ES-I3 (cell line): ENCODE measurements at regions not wholly inside any gene's neighbourhood (a gene's known extent, or its start where the extent isn't known, plus 50 kb on each side); places are given as distances from the start of the nearest gene placed in this dataset.
"Not testable (repeated sequence)": the region's sequence is repeated elsewhere in the genome, so short reads cannot be mapped to it uniquely, and the experiment has no call there.

Experiments
- H3K36me3 ChIP-seq: 2 replicates; pipeline ENCODE4 v1.6.1; 2013; ENCODE audit warnings: mild to moderate bottlenecking, low read length, control low read depth, moderate library complexity; ENCODE audit not compliant: insufficient read depth
- H3K4me1 ChIP-seq: 2 replicates; pipeline ENCODE4 v1.6.1; 2013; ENCODE audit warnings: mild to moderate bottlenecking, control low read depth, low read length; ENCODE audit not compliant: insufficient read depth
- H3K9ac ChIP-seq: 2 replicates; pipeline ENCODE4 v1.6.1; 2013; ENCODE audit warnings: low read depth, mild to moderate bottlenecking, low read length, moderate library complexity
- H3K9me3 ChIP-seq: 2 replicates; pipeline ENCODE4 v1.6.1; 2013; ENCODE audit warnings: mild to moderate bottlenecking, low read length, moderate library complexity; ENCODE audit not compliant: control insufficient read depth, insufficient read depth

DNA sequence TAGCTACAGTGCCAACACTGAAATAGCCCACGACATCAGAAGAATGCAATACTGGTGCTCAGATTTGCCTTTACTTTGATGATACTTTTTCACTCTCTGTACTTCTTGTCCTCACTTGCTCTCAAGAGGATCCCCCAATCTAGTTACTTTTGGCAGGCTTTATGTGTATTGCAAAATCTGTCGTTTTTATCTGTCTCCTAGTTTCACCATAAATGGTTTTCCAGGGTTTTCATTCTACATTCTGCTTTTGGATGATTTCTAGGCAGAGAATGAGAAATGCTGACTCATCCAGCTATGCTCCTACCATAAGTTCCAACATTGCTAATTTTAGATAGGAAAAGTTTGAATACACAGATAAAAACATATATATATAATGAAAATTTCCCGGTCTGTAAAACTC is 659.5 kb upstream of the NRG3 start:
- no peaks in the 10 kb centered on the region for H3K9me3 ChIP-seq
- no peak overlapping the region for H3K9ac ChIP-seq
- H3K36me3 ChIP-seq: no peaks in the 10 kb centered on the region
- no peaks in the 10 kb centered on the region for H3K4me1 ChIP-seq

DNA sequence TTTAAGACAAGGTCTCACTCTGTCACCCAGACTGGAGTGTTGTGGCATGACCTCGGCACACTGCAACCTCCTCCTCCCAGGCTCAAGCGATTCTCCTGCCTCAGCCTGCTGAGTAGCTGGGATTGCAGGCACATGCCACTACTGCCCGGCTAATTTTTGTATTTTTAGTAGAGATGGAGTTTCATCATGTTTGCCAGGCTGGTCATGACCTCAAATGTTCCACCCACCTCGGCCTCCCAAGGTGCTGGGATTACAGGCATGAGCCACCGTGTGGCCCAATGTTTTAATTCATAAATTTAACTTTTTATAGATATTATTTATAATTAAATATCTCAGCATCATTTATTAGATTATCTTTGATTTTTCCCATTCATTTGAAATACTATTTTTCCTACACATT is 658.0 kb upstream of the NRG3 start:
- Histone ChIP-seq H3K4me1 (no peaks in the 10 kb centered on the region), H3K9me3 (no peaks in the 10 kb centered on the region), H3K9ac (no peak overlapping the region), H3K36me3 (no peaks in the 10 kb centered on the region)

DNA sequence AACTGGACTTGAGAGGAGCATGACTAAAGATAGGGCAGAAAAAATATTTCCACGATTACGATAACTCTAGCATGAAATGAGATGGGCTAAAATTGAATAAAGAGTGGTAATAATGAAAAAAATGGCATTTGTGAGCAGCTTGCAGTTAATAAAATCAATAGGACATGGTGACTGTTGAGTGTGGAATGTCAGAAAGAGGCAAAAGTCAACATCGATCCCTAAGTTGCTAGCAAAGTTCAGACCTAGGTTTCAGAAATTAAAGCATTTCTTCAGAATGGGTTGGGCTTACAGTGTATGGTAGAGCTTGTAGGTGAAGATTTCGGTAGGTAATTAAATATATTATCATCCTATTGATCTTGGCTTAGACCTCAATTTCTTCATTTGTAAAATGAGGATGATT is 656.7 kb upstream of the NRG3 start:
- H3K9me3 ChIP-seq: no peaks in the 10 kb centered on the region
- no peaks in the 10 kb centered on the region for H3K36me3 ChIP-seq
- H3K9ac ChIP-seq: no peak overlapping the region
- H3K4me1 ChIP-seq: no peaks in the 10 kb centered on the region

DNA sequence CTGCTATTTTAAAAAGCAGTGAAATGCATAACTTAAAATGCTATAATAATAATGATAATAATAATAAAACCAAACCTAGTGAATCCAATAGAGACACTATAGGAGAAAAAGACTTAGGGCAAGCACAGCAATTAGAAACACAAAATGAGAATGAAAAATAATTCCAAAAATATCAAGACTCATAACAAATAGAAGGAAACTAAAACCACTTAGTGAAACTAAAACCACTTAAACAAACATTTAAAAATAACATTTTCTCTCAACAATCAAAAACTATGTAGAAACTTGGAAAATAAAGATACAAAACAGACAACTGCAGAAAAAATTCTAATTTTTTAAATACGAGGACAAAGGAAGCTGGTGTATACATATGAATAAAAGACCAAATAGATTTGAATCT is 655.2 kb upstream of the NRG3 start:
- Histone ChIP-seq H3K9me3 (no peaks in the 10 kb centered on the region), H3K9ac (no peak overlapping the region), H3K4me1 (no peaks in the 10 kb centered on the region), H3K36me3 (no peaks in the 10 kb centered on the region)

DNA sequence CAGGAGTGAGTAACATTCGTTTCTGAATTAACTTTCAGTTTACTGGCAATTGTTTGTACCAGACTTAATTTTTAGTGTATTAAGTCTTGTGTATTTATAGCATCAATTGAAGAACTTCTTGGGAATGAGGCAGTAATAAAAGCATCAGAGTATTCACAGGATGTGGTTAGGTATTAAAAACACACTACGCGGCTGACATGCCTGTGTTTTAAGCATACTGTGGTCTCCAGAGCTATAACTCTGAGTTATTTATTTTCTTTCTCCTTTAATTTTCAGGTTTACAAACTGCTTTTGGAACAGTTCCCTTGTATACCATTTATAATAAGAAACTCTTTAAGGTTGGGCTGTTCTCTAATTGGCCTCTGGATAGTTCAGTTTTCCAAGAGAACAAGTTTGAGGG is 626.1 kb upstream of the NRG3 start:
- H3K9me3 ChIP-seq: no peaks in the 10 kb centered on the region
- no peaks in the 10 kb centered on the region for H3K36me3 ChIP-seq
- H3K4me1 ChIP-seq: peaks cover 14% of the 10 kb centered on the region; the same call in 1 of the 2 replicates
- no peak overlapping the region for H3K9ac ChIP-seq

DNA sequence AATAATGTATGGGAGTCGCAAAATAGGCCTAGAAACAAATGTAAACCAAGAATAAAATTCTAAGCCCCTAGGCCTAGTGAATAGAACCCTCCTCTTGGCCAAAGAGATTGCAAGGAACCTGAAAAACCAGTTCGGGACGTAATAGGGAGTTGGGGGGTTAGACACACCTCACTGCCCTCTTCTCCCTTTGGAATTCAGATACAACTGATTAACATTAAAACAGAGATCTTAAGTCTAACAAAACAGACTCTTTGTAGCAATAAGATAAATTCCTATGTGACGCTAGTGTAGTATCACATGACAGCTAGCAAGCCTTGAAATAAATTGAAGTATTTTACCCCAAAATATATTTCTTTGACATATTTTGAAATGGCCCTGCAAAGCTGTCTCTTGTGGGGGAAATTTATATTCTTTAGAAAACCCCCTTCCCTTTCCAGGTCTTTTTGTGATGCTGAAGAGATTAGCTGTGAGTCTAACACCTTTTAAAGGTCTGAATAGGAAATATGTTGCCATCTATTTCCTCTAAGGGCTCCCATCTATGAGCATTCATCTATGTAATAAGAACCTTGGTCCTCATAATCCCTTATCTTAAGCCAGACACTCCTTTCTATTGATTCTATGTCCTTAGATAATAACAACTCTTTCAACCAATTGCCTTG is 623.4 kb upstream of the NRG3 start:
- no peaks in the 10 kb centered on the region for H3K9me3 ChIP-seq
- no peak overlapping the region for H3K9ac ChIP-seq
- no peaks in the 10 kb centered on the region for H3K36me3 ChIP-seq
- peaks cover 14% of the 10 kb centered on the region; the same call in 1 of the 2 replicates for H3K4me1 ChIP-seq

DNA sequence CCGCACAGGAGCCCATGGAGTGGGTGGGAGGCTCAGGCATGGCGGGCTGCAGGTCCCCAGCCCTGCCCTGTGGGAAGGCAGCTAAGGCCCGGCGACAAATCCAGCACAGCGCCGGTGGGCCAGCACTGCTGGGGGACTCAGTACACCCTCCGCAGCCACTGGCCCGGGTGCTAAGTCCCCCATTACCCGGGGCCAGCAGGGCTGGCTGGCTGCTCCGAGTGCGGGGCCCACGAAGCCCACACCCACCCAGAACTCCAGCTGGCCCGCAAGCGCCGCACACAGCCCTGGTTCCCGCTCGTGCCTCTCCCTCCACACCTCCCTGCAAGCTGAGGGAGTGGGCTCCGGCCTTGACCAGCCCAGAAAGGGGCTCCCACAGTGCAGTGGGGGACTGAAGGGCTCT is 610.0 kb upstream of the NRG3 start:
- not testable (repeated sequence) for H3K36me3 ChIP-seq, H3K4me1 ChIP-seq, H3K9ac ChIP-seq, H3K9me3 ChIP-seq

DNA sequence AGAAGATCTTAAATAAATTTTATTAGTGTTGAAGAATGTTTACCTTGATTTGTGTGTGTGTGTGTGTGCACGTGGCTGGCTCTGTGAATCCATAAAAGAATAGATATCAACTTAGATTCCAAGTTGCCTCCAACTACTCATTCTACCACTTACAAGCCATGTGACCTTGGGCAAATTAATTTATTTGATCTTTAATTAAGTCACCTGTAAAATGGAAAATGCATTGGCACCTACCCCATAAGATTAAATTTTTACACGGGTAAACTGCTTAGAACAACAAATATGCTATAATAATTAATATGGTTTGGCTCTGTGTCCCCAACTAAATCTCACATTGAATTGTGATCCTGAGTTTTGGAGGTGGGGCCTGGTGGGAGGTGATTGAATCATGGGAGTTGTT is 604.9 kb upstream of the NRG3 start:
- Histone ChIP-seq H3K9ac (no peak overlapping the region), H3K9me3 (no peaks in the 10 kb centered on the region), H3K4me1 (no peaks in the 10 kb centered on the region), H3K36me3 (no peaks in the 10 kb centered on the region)

DNA sequence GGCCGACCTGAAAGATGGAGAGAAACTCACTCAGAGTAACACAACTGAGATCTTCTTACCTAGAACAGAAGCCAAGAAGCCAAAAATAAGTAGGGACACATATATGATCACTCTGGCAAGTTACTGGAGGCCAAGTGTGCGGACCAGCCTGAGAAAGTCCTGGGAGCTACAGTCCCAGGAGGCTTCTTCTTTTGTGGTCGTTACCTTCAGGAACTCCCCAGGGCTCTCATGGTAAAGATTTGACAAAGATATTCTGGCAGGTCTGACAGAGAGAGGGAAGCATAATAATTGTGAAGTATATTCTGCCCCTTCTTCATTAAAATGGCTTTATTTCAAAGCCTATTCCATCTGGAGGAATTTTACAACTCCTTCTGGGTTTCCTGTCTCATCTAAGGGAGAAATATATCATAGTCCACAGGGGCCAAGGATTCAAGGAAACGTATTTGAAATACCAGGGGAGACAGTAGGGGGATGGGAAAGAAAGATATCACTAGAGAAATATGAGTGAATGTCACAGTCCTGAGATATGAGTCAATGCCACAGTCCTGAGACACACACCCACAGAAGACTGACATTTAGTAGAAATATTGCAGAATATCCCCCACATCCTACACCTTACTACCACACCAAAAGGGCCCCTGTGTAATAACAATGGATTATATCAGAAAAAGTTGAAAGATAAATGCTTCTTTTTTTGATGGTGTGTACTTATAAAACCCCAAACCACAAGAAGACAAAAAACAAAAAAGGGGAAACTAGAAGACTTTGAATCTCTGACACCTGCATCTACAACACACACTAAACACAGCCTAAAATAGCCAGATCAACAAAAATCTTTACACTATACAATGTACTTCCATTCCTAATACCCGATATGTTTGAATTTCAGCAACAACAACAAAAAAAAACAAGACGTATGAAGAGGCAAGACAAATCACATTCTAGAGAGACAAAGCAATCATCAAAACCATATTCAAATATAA is 594.2 kb upstream of the NRG3 start:
- Histone ChIP-seq H3K9me3 (no peaks in the 10 kb centered on the region), H3K36me3 (no peaks in the 10 kb centered on the region), H3K9ac (no peak overlapping the region), H3K4me1 (peaks cover 5% of the 10 kb centered on the region; the same call in 1 of the 2 replicates)

DNA sequence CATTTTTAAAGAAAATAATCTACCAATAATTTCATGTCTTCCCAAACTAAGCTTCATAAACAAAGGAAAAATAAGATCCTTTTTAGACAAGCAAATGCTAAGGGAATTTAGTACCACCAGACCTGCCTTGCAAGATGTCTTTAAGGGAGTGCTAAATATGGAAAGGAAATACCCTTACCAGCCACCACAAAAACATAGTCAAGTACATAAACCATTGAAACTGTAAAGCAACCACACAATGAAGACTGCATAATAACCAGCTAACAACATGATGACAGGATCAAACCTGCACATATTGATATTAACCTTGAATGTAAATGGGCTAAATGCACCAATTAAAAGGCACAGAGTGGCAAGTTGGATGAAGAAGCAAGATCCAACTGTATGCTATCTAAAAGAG is 586.5 kb upstream of the NRG3 start:
- H3K4me1 ChIP-seq: no peaks in the 10 kb centered on the region
- H3K9ac ChIP-seq: no peak overlapping the region
- H3K36me3 ChIP-seq: no peaks in the 10 kb centered on the region
- H3K9me3 ChIP-seq: no peaks in the 10 kb centered on the region

DNA sequence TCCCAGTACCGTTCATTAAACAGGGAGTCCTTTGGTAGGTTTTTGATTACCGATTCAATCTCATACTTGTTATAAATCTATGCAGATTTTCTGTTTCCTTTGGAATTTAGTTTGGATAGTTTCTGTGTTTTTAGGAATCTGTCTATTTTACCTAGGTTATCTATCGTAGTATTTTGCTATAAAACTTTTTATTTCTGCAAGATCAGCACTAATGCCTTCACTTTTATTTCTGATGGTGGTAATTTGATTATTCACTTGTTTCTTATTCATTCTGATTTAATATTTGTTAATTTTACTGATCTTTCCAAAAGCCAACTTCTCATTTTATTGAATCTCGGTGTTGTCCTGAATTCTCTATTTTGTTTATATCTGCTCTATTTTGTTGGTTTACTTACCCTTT is 577.7 kb upstream of the NRG3 start:
- no peaks in the 10 kb centered on the region for H3K9me3 ChIP-seq
- H3K9ac ChIP-seq: no peak overlapping the region
- H3K36me3 ChIP-seq: no peaks in the 10 kb centered on the region
- no peaks in the 10 kb centered on the region for H3K4me1 ChIP-seq

DNA sequence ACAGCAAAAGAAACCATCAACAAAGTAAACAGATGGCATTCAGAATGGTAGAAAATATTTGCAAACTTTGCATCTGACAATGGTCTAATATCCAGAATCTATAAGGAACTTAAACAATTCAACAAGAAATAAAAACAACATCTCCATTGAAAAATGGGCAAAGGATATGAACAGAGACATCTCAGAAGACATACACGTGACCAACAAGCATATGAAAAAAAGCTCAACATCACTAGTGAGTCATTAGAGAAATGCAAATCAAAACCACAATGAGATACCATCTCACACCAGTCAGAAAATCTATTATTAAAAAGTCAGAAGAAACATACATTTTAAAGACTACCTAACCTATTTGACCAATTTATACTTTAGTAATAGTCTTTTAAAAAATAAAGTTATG is 571.3 kb upstream of the NRG3 start:
- Histone ChIP-seq H3K9ac (no peak overlapping the region), H3K36me3 (no peaks in the 10 kb centered on the region), H3K4me1 (no peaks in the 10 kb centered on the region), H3K9me3 (no peaks in the 10 kb centered on the region)

DNA sequence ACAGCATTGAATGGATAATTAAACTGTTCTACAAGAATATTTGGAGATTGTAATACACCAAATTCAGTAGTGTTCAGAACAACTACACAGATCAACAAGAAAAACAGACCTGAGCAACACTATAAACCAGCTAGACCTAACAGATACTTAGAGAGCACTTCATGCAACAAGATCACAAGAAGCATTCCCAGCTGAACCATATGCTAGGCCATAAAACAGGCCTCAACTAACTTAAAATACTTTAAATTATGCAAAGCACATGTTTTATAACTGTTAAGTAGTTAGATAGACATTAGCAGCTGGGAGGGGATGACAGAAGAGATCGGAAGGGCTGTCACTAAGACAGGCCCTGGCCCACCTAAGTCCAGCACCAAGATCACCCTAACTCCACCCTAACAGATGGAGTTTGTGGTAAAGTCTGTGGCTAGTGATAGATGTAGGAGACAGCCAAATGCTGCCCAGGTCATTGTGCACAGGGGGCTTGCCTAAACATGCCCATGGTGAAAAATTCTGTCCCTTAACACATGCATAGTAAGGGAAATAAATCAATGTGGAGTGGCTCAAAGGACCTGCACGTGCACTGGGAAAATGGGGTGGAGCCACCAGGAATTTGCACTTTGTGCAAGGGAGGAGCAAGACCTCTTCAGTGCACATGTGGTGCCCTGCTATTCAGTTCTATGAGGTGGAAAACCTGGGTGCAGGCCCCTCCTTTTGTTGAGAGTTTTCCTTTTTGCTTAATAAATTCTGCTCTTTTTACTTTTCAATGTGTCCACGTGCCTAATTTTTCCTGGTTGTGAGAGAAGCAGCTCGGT is 567.8 kb upstream of the NRG3 start:
- H3K4me1 ChIP-seq: no peaks in the 10 kb centered on the region

DNA sequence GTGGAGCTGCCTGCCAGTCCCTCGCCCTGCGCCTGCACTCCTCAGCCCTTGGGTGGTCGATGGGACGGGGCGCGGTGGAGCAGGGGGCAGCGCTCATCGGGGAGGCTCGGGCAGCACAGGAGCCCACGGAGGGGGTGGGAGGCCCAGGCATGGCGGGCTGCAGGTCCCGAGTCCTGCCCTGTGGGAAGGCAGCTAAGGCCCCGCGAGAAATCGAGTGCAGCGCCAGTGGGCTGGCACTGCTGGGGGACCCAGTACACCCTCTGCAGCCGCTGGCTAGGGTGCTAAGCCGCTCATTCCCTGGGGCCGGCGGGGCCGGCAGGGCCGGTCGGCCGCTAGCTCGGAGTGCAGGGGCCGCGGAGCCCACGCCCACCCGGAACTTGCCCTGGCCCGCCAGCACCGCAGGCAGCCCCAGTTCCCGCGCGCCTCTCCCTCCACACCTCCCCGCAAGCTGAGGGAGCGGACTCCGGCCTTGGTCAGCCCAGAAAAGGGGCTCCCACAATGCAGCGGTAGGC is 565.9 kb upstream of the NRG3 start:
- no peaks in the 10 kb centered on the region for H3K36me3 ChIP-seq
- H3K4me1 ChIP-seq: no peaks in the 10 kb centered on the region
- no peaks in the 10 kb centered on the region for H3K9me3 ChIP-seq
- H3K9ac ChIP-seq: no peak overlapping the region

More for the DNA sequence above, 567.8 kb upstream of the NRG3 start:
- H3K9me3 ChIP-seq: no peaks in the 10 kb centered on the region
- no peaks in the 10 kb centered on the region for H3K36me3 ChIP-seq
- H3K9ac ChIP-seq: no peak overlapping the region
